ENCODE measurements at regions not wholly inside any gene's neighbourhood (a gene's known extent, or its start where the extent isn't known, plus 50 kb on each side); places are given as distances from the start of the nearest gene placed in this dataset.

GRCh38 chr13:64471916-64472315, 2758.2 kb downstream of the PCDH9 start:
- no peak for FAIRE-seq
- H3K27me3 Mint-ChIP-seq (ENCODE audit: low read depth, unreplicated experiment) = no peaks in the 10 kb centered on the region
- H3K4me1 ChIP-seq (ENCODE audit: insufficient read depth, low read length) = no peaks in the 10 kb centered on the region
- H3K9me3 Mint-ChIP-seq (ENCODE audit: unreplicated experiment) = no peaks in the 10 kb centered on the region
- no peak overlapping the region for H3K4me3 ChIP-seq (ENCODE audit: insufficient read depth, low read depth, low read length)
- H2AFZ ChIP-seq (ENCODE audit: low read depth, low read length) = no peak overlapping the region
- H3K4me2 ChIP-seq (ENCODE audit: low read length) = no peak overlapping the region
- no peaks in the 10 kb centered on the region for H3K36me3 Mint-ChIP-seq (ENCODE audit: low read depth, unreplicated experiment)
- TF ChIP-seq CTCF (IDR thresholded peaks at IDR 0.05; ENCODE audit: insufficient read depth, low read depth, low read length) (peak; percentile 42), EZH2 (IDR thresholded peaks at IDR 0.05; ENCODE audit: insufficient read depth, low read length) (no peak)
- no peak overlapping the region for H3K27ac ChIP-seq (ENCODE audit: low read depth, low read length)
- H3K4me1 Mint-ChIP-seq (ENCODE audit: low read depth, unreplicated experiment) = no peaks in the 10 kb centered on the region
- H3K4me3 Mint-ChIP-seq (ENCODE audit: unreplicated experiment) = no peak overlapping the region
- H3K27ac Mint-ChIP-seq (ENCODE audit: unreplicated experiment) = no peak overlapping the region
- H3K9ac ChIP-seq (ENCODE audit: low read length) = no peak overlapping the region
- H4K20me1 ChIP-seq (ENCODE audit: insufficient read depth, low read length) = no peaks in the 10 kb centered on the region
- no peaks in the 10 kb centered on the region for H3K79me2 ChIP-seq (ENCODE audit: insufficient read depth, low read length)
- DNase-seq (ENCODE audit: low read depth) = peak; percentile 45
- no peaks in the 10 kb centered on the region for H3K36me3 ChIP-seq (ENCODE audit: insufficient read depth, low read length)
- no peaks in the 10 kb centered on the region for H3K27me3 ChIP-seq (ENCODE audit: insufficient read depth, low read length)
- H3K9me3 ChIP-seq (ENCODE audit: insufficient read depth, low read depth, low read length) = no peaks in the 10 kb centered on the region

- no peaks in the 10 kb centered on the region for H3K4me1 ChIP-seq (ENCODE audit: insufficient read depth, low read length)
- Mint-ChIP-seq H3K27ac (ENCODE audit: unreplicated experiment) (no peak overlapping the region), H3K4me3 (ENCODE audit: unreplicated experiment) (no peak overlapping the region), H3K27me3 (ENCODE audit: low read depth, unreplicated experiment) (no peaks in the 10 kb centered on the region), H3K36me3 (ENCODE audit: low read depth, unreplicated experiment) (no peaks in the 10 kb centered on the region), H3K4me1 (ENCODE audit: low read depth, unreplicated experiment) (no peaks in the 10 kb centered on the region), H3K9me3 (ENCODE audit: unreplicated experiment) (no peaks in the 10 kb centered on the region)
- no peak for FAIRE-seq
- H3K4me3 ChIP-seq (ENCODE audit: insufficient read depth, low read depth, low read length) = no peak overlapping the region
- H4K20me1 ChIP-seq (ENCODE audit: insufficient read depth, low read length) = no peaks in the 10 kb centered on the region
- H3K9me3 ChIP-seq (ENCODE audit: insufficient read depth, low read depth, low read length) = no peaks in the 10 kb centered on the region
- no peak overlapping the region for H2AFZ ChIP-seq (ENCODE audit: low read depth, low read length)
- no peak overlapping the region for H3K9ac ChIP-seq (ENCODE audit: low read length)
- no peaks in the 10 kb centered on the region for H3K79me2 ChIP-seq (ENCODE audit: insufficient read depth, low read length)
- H3K4me2 ChIP-seq (ENCODE audit: low read length) = no peak overlapping the region
- no peaks in the 10 kb centered on the region for H3K36me3 ChIP-seq (ENCODE audit: insufficient read depth, low read length)
- no peak overlapping the region for H3K27ac ChIP-seq (ENCODE audit: low read depth, low read length)
- no peak for DNase-seq (ENCODE audit: low read depth)
- TF ChIP-seq EZH2 (IDR thresholded peaks at IDR 0.05; ENCODE audit: insufficient read depth, low read length) (no peak), CTCF (IDR thresholded peaks at IDR 0.05; ENCODE audit: insufficient read depth, low read depth, low read length) (no peak)
- H3K27me3 ChIP-seq (ENCODE audit: insufficient read depth, low read length) = no peaks in the 10 kb centered on the region
Observed at GRCh38 chr13:64470751-64471150, 2759.4 kb downstream of the PCDH9 start.

DNA sequence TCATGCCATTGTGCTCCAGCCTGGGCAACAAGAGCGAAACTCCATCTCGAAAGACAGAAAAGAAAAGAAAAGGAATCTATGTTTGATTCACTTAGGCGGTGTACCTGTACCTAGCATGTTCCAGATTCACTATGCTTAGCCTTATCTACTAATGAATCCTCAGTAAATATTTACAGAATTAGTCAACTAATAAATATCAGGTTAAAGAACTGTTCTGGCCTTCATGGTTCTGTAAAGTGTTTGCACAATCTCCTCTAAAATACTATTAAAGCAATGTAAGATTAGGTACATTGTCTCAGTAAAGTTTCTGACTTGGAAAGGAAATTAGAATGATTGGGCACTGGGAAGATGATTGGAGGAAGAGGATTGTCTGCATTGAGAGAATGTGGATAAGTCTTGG, 2770.4 kb downstream of the PCDH9 start:
- Histone ChIP-seq H3K27me3 (ENCODE audit: insufficient read depth, low read length) (no peaks in the 10 kb centered on the region), H3K9me3 (ENCODE audit: insufficient read depth, low read depth, low read length) (no peaks in the 10 kb centered on the region), H3K79me2 (ENCODE audit: insufficient read depth, low read length) (no peaks in the 10 kb centered on the region), H3K4me1 (ENCODE audit: insufficient read depth, low read length) (no peaks in the 10 kb centered on the region), H3K36me3 (ENCODE audit: insufficient read depth, low read length) (no peaks in the 10 kb centered on the region), H4K20me1 (ENCODE audit: insufficient read depth, low read length) (no peaks in the 10 kb centered on the region), H3K9ac (ENCODE audit: low read length) (no peak overlapping the region), H2AFZ (ENCODE audit: low read depth, low read length) (no peak overlapping the region), H3K4me3 (ENCODE audit: insufficient read depth, low read depth, low read length) (no peak overlapping the region), H3K4me2 (ENCODE audit: low read length) (no peak overlapping the region), H3K27ac (ENCODE audit: low read depth, low read length) (no peak overlapping the region)
- FAIRE-seq (no peak), DNase-seq (ENCODE audit: low read depth) (no peak)
- Mint-ChIP-seq H3K27ac (ENCODE audit: unreplicated experiment) (no peak overlapping the region), H3K27me3 (ENCODE audit: low read depth, unreplicated experiment) (no peaks in the 10 kb centered on the region), H3K9me3 (ENCODE audit: unreplicated experiment) (no peaks in the 10 kb centered on the region), H3K4me3 (ENCODE audit: unreplicated experiment) (no peak overlapping the region), H3K4me1 (ENCODE audit: low read depth, unreplicated experiment) (no peaks in the 10 kb centered on the region), H3K36me3 (ENCODE audit: low read depth, unreplicated experiment) (no peaks in the 10 kb centered on the region)
- TF ChIP-seq CTCF (IDR thresholded peaks at IDR 0.05; ENCODE audit: insufficient read depth, low read depth, low read length) = no peak
- TF ChIP-seq EZH2 (IDR thresholded peaks at IDR 0.05; ENCODE audit: insufficient read depth, low read length) = no peak

All from astrocyte (in vitro differentiated cells and primary cell).